OCI-LY3 (cell line): ENCODE measurements at regions not wholly inside any gene's neighbourhood (a gene's known extent, or its start where the extent isn't known, plus 50 kb on each side); places are given as distances from the start of the nearest gene placed in this dataset.

Experiments used
- EZH2phosphoT487 ChIP-seq: fragments of 200-600 bp; shearing (Covaris generic); IDR thresholded peaks from 2 replicates; pipeline ENCODE4 v1.6.1; 2018; ENCODE audit warnings: antibody characterized with exemption, mixed run types, low read depth
- TF ChIP-seq, protein P1 (sequence below): fragments of 200-600, 300-600 bp; sonication (generic); IDR thresholded peaks from 2 replicates; pipeline ENCODE4 v1.5.1; 2014; ENCODE audit warnings: antibody characterized with exemption, low read length, low read depth

DNA sequence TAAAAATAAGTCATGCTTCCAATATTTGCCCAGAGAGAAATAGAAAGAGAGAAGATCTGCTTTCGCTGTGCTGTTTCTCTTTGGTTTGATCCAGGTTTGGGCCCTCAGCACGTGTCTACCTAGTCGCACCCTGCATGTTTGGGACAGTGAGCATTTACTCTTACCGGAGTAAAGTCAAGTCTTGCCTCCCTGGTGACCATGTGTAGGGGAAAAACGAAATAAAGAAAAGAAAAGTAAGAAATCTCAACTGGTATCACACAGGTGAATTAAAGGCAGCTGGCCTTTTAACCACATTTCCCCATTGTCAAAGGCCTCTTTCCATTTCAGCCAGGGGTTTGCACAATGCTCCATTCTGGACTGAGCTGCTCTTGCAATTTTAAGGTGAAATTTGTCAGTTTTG is 619.4 kb downstream of the VRK1 start:
- TF ChIP-seq, protein P1, sequence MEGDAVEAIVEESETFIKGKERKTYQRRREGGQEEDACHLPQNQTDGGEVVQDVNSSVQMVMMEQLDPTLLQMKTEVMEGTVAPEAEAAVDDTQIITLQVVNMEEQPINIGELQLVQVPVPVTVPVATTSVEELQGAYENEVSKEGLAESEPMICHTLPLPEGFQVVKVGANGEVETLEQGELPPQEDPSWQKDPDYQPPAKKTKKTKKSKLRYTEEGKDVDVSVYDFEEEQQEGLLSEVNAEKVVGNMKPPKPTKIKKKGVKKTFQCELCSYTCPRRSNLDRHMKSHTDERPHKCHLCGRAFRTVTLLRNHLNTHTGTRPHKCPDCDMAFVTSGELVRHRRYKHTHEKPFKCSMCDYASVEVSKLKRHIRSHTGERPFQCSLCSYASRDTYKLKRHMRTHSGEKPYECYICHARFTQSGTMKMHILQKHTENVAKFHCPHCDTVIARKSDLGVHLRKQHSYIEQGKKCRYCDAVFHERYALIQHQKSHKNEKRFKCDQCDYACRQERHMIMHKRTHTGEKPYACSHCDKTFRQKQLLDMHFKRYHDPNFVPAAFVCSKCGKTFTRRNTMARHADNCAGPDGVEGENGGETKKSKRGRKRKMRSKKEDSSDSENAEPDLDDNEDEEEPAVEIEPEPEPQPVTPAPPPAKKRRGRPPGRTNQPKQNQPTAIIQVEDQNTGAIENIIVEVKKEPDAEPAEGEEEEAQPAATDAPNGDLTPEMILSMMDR = no peak
- TF ChIP-seq EZH2phosphoT487 = no peak
